A673 (cell line): ENCODE measurements at regions not wholly inside any gene's neighbourhood (a gene's known extent, or its start where the extent isn't known, plus 50 kb on each side); places are given as distances from the start of the nearest gene placed in this dataset.

Experiments
- BruUV-seq: library from RNA; stranded (reverse); fragments of 400-500 nt; replicated peaks from 2 replicates; lab custom pipeline; 2021; lab: Mats Ljungman, UMichigan
- CTCF ChIA-PET: fragments of 300-600 bp; sonication (Branson Sonifier 250); formaldehyde crosslinking; loops from one replicate; lab custom pipeline; 2022; ENCODE audit warnings: antibody characterized with exemption; lab: Charles Lee
- POLR2A ChIA-PET: fragments of 300-600 bp; sonication (Branson Sonifier 250); formaldehyde crosslinking; loops from one replicate; lab custom pipeline; 2022; ENCODE audit warnings: antibody characterized with exemption; ENCODE audit not compliant: low non-redundant PET; lab: Charles Lee
- DNase-seq: peaks from one replicate; pipeline ENCODE4 v3.0.0-alpha.2; 2015; ENCODE audit warnings: low spot score
- H3K27ac ChIP-seq: fragments of 200-600 bp; sonication (generic); 2 replicates; pipeline ENCODE4 v1.5.1; 2016; ENCODE audit warnings: mixed run types, low read depth, mild to moderate bottlenecking, mixed read lengths, antibody characterized with exemption, low read length; ENCODE audit not compliant: poor library complexity, severe bottlenecking
- H3K27me3 ChIP-seq: fragments of 200-600 bp; sonication (generic); replicated peaks from 2 replicates; pipeline ENCODE4 v1.6.1; 2017; ENCODE audit warnings: mixed run types, low read depth, mild to moderate bottlenecking, mixed read lengths, antibody characterized with exemption, low read length; ENCODE audit not compliant: insufficient read depth, poor library complexity
- H3K36me3 ChIP-seq: fragments of 200-600 bp; sonication (generic); 2 replicates; pipeline ENCODE4 v1.6.1; 2016; ENCODE audit warnings: mixed run types, mild to moderate bottlenecking, mixed read lengths, antibody characterized with exemption, low read length; ENCODE audit not compliant: insufficient read depth, poor library complexity, severe bottlenecking
- H3K4me1 ChIP-seq: fragments of 200-600 bp; sonication (generic); 2 replicates; pipeline ENCODE4 v1.6.1; 2017; ENCODE audit warnings: mixed run types, mild to moderate bottlenecking, mixed read lengths, antibody characterized with exemption, low read length; ENCODE audit not compliant: insufficient read depth, poor library complexity, severe bottlenecking
- H3K4me3 ChIP-seq: fragments of 200-600 bp; sonication (generic); 2 replicates; pipeline ENCODE4 v1.5.1; 2016; ENCODE audit warnings: low read depth, mixed run types, mild to moderate bottlenecking, mixed read lengths, low read length; ENCODE audit not compliant: poor library complexity, severe bottlenecking
- H3K9me3 ChIP-seq: fragments of 200-600 bp; sonication (generic); 2 replicates; pipeline ENCODE4 v1.6.1; 2016; ENCODE audit warnings: mixed run types, low read depth, mild to moderate bottlenecking, mixed read lengths, antibody characterized with exemption, low read length; ENCODE audit not compliant: poor library complexity, severe bottlenecking
- CTCF ChIP-seq: fragments of 300-800, 200-600 bp; sonication (generic); conservative IDR thresholded peaks from 2 replicates; pipeline ENCODE4 v1.5.1; 2017; ENCODE audit warnings: low read depth, mild to moderate bottlenecking, antibody characterized with exemption, low read length, moderate library complexity, mixed read lengths
- EZH2 ChIP-seq: fragments of 200-600 bp; sonication (generic); IDR thresholded peaks from 2 replicates; pipeline ENCODE4 v1.6.1; 2017; ENCODE audit warnings: borderline replicate concordance, low read depth, mild to moderate bottlenecking, mixed read lengths, antibody characterized with exemption, low read length; ENCODE audit not compliant: poor library complexity, severe bottlenecking
- intact Hi-C: fragments of 100-400 bp; cut with micrococcal nuclease; formaldehyde crosslinking; loops from one replicate; pipeline ENCODE4 v1.10.0; 2022; ENCODE audit not compliant: unreplicated experiment

GRCh38 chr11:134700101-134700640, 288.1 kb upstream of the B3GAT1 start:
- Histone ChIP-seq H3K4me3 (no peak overlapping the region), H3K27me3 (no peaks in the 10 kb centered on the region), H3K4me1 (no peaks in the 10 kb centered on the region), H3K36me3 (no peaks in the 10 kb centered on the region), H3K9me3 (no peaks in the 10 kb centered on the region), H3K27ac (no peak overlapping the region)
- BruUV-seq: no TSS peak
- no peak for TF ChIP-seq EZH2
- TF ChIP-seq CTCF: no peak
- no peak for DNase-seq
- intact Hi-C loops: no loop called here
- ChIA-PET CTCF (no interaction called here), POLR2A (no interaction called here)

- ChIA-PET CTCF (no interaction called here), POLR2A (no interaction called here)
- no peak for TF ChIP-seq CTCF
- TF ChIP-seq EZH2: no peak
- Histone ChIP-seq H3K4me3 (no peak overlapping the region), H3K9me3 (no peaks in the 10 kb centered on the region), H3K36me3 (no peaks in the 10 kb centered on the region), H3K27me3 (no peaks in the 10 kb centered on the region), H3K4me1 (no peaks in the 10 kb centered on the region), H3K27ac (no peak overlapping the region)
- intact Hi-C loops: no loop called here
- BruUV-seq: no TSS peak
- no peak for DNase-seq
Observed at GRCh38 chr11:134696455-134696854, 284.4 kb upstream of the B3GAT1 start.

GRCh38 chr11:134691985-134692384, 279.9 kb upstream of the B3GAT1 start:
- H3K4me1 ChIP-seq: no peaks in the 10 kb centered on the region
- no peaks in the 10 kb centered on the region for H3K9me3 ChIP-seq
- no peak overlapping the region for H3K27ac ChIP-seq
- BruUV-seq: no TSS peak
- POLR2A ChIA-PET: no interaction called here
- TF ChIP-seq EZH2: no peak
- no peak for TF ChIP-seq CTCF
- intact Hi-C loops: no loop called here
- no peaks in the 10 kb centered on the region for H3K36me3 ChIP-seq
- no peak for DNase-seq
- H3K27me3 ChIP-seq: no peaks in the 10 kb centered on the region
- CTCF ChIA-PET: no interaction called here
- no peak overlapping the region for H3K4me3 ChIP-seq
